Liver (tissue), 3 donors: ENCODE measurements at regions not wholly inside any gene's neighbourhood (a gene's known extent, or its start where the extent isn't known, plus 50 kb on each side); places are given as distances from the start of the nearest gene placed in this dataset.

Experiments used
- NR2F2 ChIP-seq: IDR thresholded peaks from 2 replicates; pipeline ENCODE4 v1.6.1; 2016; ENCODE audit warnings: antibody characterized with exemption
- TAF1 ChIP-seq: conservative IDR thresholded peaks from 2 replicates; pipeline ENCODE4 v1.6.1; 2016; ENCODE audit warnings: antibody characterized with exemption, mild to moderate bottlenecking
- TF ChIP-seq, protein P1 (sequence below): fragments of 150-350 bp; IDR thresholded peaks from 2 replicates; pipeline ENCODE4 v1.5.1; 2017; ENCODE audit warnings: improper control_type of control experiment, low read depth, low read length; ENCODE audit not compliant: missing input control
- donor health status: healthy.
- donor health status: healthy.

DNA sequence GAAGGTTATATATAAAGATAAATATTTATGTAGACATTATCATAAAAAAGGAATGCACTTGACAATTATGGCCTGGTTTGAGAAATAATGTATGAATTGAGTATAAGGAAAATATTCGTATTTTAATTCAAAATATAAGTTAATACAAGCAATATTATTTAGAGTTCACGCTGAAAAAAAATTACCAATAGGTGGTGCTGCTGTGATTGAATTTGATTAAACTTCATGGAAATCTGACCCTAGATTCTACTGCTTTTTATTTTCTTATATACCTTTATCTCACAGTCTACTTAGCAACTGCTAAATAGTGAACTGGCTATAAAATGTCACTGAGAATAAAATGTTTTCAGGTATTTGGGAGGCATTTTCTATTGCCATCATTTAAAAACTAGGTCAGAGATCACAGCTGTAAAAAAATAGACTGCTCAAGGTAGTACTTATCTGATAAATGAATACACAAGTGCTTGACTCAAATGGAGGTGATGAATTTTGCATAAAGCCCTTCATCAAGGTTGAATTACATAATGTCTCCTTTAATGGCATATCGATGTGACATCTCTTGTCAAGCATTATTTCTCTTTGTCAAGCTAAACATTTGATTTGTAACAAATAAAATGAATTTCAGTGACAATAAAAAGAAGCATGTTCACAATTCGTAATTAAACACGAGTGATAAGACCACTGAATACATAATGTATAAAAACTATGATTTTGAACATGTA lies 1638.8 kb upstream of the PCDH7 start:
- TF ChIP-seq NR2F2: no peak
- no peak for TF ChIP-seq TAF1
- TF ChIP-seq, protein P1, sequence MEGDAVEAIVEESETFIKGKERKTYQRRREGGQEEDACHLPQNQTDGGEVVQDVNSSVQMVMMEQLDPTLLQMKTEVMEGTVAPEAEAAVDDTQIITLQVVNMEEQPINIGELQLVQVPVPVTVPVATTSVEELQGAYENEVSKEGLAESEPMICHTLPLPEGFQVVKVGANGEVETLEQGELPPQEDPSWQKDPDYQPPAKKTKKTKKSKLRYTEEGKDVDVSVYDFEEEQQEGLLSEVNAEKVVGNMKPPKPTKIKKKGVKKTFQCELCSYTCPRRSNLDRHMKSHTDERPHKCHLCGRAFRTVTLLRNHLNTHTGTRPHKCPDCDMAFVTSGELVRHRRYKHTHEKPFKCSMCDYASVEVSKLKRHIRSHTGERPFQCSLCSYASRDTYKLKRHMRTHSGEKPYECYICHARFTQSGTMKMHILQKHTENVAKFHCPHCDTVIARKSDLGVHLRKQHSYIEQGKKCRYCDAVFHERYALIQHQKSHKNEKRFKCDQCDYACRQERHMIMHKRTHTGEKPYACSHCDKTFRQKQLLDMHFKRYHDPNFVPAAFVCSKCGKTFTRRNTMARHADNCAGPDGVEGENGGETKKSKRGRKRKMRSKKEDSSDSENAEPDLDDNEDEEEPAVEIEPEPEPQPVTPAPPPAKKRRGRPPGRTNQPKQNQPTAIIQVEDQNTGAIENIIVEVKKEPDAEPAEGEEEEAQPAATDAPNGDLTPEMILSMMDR: peak; percentile 35
